IPS-NIHi11 (cell line): ENCODE measurements at regions not wholly inside any gene's neighbourhood (a gene's known extent, or its start where the extent isn't known, plus 50 kb on each side); places are given as distances from the start of the nearest gene placed in this dataset.
"Not testable (repeated sequence)": the region's sequence is repeated elsewhere in the genome, so short reads cannot be mapped to it uniquely, and the experiment has no call there.

ENCODE experiments used
- DNase-seq: peaks from one replicate; pipeline ENCODE4 v3.0.0; 2012; ENCODE audit warnings: mixed read lengths, low spot score

DNA sequence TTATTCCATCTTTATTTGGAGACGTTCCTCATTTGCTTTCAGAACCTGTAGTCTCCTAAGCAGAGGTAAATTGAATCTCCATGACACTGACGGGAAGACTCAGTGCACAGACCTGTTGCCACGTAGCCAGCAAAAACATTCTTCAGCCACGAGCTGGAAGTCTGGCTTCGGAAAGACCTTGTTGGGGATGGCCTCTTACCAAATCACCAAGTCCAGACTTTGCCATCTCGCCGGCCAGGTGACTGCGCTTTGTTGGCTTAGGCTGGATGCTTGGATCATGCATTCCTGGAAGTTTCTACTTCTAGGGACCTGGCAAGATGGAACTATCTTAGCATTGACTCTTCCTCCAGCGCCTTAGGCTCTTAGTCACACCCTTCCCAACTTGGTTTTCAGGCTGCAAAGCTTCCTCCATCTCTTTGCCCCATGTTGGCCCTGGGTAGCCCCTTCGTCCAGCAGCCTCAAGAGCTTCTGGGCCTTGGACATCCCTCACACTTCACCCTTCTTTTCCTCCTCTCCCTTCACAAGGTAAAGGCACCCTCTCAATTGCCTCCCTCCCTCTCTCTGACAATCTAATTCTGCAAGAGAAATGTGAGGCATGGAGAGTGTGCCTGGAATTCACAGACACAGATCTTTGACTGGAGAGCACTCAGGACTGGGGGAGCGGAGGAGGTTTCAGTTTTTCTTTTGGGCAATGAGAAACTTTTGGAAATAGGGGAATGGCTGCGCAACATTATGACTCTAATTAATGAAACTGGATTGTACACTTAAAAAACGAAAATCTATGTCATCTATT is 451.9 kb upstream of the MKI67 start:
- DNase-seq, result no peak

GRCh38 chr10:128578766-128579165 is 452.5 kb upstream of the MKI67 start:
- no peak for DNase-seq

GRCh38 chr10:128579280-128579865 is 453.1 kb upstream of the MKI67 start:
- no peak for DNase-seq

DNA sequence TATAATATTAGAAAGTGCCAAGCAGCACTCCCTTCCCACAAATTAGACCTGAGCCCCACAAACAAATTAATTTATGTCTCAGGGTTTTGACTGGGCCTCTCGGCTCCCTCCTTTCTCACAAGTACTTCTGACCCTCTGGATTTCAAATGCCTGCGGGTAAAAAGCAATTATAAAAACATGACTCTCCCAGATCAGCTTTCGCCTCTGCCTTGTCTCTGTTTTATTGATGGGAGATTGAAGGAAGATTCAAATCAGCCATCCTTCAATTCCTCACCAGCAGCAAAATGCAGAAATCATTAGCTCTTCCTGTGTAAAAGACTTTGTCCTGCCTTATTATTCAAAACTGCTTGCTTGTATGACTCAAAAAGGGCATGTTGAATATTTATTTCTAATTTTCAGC is 453.7 kb upstream of the MKI67 start:
- no peak for DNase-seq

GRCh38 chr10:128583125-128583524 is 456.9 kb upstream of the MKI67 start:
- not testable (repeated sequence) for DNase-seq

DNA sequence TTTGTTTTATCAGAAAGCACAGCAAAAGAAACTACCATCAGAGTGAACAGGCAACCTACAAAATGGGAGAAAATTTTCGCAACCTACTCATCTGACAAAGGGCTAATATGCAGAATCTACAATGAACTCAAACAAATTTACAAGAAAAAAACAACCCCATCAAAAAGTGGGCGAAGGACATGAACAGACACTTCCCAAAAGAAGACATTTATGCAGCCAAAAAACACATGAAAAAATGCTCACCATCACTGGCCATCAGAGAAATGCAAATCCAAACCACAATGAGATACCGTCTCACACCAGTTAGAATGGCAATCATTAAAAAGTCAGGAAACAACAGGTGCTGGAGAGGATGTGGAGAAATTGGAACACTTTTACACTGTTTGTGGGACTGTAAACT is 460.4 kb upstream of the MKI67 start:
- not testable (repeated sequence) for DNase-seq

DNA sequence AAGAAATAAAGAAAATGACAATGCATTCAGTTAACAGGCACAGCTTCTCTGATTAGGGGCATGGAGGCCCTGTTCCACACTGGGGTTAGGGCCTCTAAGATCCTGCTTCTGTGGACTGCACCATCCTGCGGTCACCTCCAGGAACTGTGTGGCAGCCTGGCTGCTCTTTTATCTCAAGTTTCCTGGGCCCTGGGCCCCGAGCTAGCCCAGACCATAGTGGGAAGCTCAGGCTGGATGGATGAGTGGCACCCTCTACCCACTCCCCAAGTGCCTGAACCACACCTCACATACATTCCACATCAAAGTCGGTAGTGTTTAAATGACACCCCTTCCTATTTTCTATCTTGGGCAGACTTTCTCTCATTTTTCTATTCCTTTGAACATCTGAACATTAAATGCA is 461.5 kb upstream of the MKI67 start:
- DNase-seq, result no peak

DNA sequence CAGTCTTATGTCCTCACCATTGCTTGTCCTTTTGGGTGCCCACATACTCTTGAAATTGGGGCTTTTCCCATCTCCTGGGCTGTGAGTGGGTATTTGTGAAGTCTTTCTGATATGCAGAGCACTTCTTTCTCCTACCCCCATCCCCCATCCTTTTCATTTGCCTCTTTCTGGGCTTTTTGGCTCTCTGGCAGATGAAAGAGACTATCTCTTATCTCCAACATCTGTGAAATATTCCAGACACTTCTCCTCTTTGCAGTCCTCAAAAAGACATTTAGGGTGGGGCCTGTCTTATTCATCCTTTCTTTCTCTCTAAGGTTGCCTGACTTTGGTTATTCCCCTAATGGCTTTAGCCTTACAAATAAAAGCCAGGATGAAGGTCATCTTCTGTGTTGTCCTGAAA is 462.2 kb upstream of the MKI67 start:
- no peak for DNase-seq

GRCh38 chr10:128594688-128595087 is 468.5 kb upstream of the MKI67 start:
- DNase-seq, result no peak

DNA sequence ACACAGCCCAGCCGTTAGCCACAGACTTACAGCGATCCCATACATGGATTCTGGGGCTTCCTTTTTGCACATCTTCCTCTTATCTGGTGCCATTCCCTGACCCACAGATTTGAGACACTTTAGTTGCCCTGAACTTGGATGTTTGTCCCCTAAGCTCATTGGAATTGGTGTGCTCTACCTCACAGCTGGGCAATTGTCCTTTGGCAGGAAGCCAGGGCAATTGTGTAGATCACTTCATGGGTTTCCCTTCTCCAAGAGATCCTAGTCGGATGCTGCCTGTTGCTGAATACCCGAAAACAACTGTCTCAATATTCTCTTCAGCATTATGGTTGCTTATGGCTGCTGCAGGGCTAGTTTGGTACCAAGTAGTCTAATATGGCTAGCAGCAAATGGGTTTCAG is 470.7 kb upstream of the MKI67 start:
- no peak for DNase-seq

DNA sequence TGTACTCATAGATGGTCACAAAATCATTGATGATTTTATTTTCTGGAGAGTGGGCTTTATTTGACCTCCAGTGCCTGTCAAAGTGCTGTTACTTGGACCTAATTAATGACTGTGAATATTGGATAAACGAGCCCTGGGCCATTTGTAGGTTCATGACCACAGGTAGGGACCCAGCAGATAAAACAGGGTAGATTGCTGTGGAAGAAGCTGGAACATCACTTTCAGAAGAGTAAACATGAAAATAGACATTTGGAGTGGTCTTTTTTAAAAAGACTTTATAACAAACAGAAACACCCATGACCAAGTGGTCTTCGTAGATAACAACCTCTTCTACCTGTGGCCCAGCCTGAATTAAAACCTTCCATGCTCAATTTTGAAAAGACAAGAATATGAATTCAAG is 472.8 kb upstream of the MKI67 start:
- no peak for DNase-seq

DNA sequence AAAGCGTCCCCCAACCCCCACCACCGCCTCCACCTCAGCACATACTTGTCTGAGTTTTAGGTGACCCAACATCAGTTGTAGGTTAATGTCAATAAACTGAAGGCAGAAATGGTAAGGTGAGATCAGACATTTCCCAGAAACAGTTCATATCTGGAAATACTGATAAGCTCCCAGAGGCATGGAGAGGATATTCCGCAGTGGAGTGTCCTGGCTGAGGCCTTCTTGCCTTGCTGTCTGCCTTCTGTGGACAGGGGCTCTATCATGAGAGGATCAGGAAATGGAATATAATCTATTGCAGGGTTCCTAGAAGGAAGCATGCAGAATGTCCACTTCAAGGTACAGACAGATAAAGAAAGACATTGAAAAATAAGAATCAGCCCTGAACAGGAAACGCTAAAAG is 473.3 kb upstream of the MKI67 start:
- no peak for DNase-seq

GRCh38 chr10:128602183-128602582 is 476.0 kb upstream of the MKI67 start:
- DNase-seq, result no peak

GRCh38 chr10:128604025-128604424 is 477.8 kb upstream of the MKI67 start:
- DNase-seq, result no peak

DNA sequence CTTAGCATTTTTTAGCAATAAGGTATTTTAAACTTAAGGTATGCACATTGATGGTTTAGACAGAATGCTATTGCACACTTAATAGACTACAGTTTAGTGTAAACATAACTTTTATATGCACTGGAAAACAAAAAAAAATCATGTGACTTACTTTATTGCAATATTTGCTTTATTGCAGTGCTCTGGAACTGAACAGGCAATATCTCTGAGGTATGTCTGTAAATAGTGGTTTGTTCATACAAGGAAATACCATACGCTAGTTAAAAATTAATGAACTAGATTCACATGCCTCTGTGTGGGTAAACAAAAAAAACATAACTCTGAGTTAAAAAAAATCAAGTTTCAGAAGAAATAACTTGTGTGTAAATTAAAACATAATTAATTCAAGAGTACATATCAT is 479.0 kb upstream of the MKI67 start:
- DNase-seq, result no peak

DNA sequence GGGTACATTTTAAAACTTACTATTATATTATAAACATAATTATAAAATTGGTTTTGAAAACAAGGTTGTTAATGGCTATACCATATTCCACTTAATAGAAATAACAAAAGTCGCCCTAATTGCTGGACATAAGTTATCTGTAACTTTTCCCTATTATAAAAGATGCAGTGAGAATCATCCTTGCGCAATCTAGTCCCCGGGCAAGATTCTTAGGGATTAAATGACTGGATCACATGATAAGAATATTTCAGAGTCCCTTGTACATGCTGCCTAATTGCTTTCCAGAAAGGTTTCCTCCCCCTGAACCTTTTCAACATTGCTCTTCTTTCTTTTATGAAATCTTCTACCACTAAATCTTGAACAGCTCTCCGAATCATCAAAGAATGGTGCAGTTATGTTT is 479.8 kb upstream of the MKI67 start:
- no peak for DNase-seq

GRCh38 chr10:128608791-128609190 is 482.6 kb upstream of the MKI67 start:
- DNase-seq, result no peak

DNA sequence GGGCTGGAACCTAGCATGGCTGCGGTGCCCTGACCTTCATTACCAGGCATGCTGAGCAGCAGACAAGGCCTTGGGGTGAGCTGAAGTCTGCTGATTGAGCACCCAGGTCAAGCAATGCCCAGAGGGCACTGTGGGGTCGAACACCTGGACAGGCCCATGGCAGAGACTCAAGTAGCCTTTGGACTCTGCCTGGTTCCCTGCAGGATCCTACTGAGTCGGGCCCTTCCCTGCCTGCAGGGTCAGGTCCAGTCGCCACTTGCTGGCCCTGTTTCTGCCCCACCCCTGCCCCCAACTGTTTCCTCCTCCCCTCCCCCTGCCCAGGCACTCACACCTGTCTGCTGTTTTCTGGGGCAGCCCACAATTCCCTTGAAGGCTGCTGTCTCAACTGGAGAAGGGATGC is 483.2 kb upstream of the MKI67 start:
- no peak for DNase-seq

DNA sequence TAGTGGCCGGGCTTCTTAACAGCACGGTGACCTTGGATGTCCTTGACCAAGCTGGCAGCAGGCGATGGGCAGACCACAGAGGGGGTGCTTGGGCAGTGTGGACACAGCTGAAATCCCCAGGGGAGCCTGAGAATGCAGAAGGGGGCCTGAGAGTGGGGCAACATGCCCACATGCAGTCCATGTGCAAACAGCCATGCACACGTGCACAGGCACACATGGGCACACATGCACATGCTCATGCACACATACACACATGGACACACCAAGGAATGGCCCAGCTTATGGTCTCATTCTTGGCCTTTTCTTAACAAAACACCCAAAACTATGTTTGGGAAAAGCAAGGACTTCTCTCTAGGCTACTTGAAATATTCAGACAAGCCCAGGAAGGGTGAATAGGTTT is 483.9 kb upstream of the MKI67 start:
- DNase-seq, result no peak

DNA sequence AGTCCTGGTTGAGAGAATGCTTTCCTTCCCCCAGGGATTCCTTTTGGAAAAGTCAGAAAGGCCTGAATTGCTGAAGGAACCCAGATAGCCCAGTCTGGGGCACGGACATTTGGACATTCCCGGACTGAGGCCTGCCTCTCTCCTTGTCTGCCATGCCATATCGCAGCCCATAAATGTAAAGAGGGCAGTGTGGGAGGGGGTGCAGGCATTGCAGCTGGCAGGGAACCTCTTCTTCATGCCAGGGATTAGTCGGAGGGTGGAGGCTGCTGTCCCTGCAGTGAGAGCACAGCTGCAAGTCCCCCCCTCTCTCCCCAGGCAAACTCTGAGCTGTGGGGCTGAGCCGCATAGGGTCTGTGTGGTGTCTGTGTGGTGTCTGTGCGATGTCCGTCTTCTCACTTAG is 486.0 kb upstream of the MKI67 start:
- no peak for DNase-seq

DNA sequence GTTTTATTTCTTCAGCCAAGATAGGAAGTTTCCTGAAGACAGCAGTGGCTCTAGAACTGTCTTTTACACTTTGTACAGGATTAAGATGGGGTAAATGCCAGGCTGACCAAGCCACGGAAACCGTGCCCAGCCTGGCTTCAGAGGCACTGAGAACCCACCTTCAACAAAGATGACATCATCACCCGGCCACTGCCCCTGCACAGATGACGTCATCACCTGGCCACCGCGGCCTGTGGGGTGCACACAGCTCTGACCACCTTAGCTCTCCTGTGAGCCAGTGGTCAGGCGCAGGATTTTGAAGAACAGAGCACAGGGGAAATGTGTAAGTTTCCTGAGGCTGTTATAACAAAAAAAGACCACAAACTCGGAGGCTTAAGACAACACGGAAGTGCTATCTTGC is 486.4 kb upstream of the MKI67 start:
- DNase-seq, result no peak

DNA sequence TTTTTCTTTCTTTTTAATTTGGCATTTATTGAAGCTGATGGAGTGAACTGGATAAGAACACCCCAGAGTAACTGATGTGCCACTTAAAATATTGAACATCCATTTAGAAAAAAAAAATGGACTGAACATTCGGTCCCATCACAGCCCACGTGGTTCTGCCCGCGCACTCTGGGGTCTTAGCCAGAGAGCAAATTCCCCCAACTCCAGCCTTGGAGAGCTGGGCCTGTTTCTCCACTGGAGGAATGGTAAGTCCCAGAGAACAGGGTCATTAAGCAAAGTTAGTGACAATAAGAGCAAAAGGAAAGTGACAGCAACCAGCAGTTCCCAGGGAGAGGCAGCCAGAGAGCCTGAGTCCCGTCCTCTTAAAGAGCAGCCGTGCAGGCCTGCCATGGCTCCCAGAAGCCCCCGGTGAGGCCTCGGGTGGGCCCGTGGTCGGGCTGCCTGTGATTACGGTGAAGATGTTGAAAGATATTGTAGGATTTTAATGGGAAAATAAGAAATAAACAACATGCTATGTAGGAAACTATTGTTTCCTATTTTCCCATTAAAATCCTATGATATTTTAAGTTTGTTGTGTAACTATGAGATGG is 487.9 kb upstream of the MKI67 start:
- no peak for DNase-seq

- no peak for DNase-seq
These were observed 488.8 kb upstream of the MKI67 start for GRCh38 chr10:128614802-128615553.
